ENCODE measurements at regions not wholly inside any gene's neighbourhood (a gene's known extent, or its start where the extent isn't known, plus 50 kb on each side); places are given as distances from the start of the nearest gene placed in this dataset.

DNA sequence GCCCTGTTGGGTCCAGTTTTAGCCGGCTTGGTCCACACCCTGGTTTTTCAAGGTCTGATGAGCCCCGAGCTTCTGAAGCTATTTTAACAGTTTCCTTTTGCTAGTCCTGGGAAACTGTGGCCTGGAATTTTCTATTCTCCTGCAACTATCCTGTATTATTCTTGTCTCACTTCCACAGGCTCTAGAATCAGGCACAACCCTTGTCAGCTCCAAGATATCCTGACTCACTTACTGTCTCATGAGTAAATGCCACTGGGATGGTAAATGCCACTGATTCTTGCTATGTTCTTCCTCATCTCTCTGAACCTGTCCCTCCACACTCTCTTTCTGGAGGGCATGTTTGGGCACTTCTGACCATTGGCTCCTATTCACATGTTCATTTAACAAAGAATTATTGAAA, 611.5 kb upstream of the IGFBP3 start:
- Mint-ChIP-seq H3K27me3 (ENCODE audit: low read depth) (peaks cover 85% of the 10 kb centered on the region), H3K4me1 (peaks cover 19% of the 10 kb centered on the region)

DNA sequence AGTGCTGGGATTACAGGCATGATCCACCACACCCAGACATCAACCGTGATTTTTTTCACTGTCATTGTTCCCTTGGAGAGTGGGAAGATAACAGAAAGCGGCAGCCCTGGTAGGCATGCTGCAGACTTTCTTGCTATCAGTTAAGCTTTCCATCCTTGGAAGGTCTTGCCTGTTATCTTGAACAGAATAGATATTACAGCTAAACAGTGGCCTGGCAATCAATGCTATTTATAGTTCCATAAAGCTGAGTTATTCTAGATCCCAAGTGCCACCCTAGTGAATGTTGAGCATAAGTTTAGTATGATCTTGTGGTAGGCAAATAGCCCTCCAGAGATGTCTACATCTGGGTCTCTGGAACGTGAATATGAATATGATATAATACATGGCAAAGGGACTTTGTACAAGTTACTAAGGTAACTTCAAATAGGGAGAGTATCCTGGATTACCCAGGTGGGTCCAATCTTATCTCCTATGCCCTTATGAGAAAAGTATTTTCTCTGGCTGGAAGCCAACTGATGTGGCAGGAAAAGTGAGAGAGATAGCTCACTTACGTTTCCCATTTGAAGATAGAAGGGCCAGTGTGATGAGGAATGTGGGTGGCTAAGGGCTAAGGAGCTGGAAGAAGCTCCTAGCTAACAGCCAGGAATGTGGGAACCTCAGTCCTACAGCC, 609.1 kb upstream of the IGFBP3 start:
- Mint-ChIP-seq H3K9me3 (peaks cover 37% of the 10 kb centered on the region), H3K36me3 (peaks cover 22% of the 10 kb centered on the region; the same call in 1 of the 2 replicates)
- POLR2A ChIA-PET = no interaction called here

More for the DNA sequence above, 611.5 kb upstream of the IGFBP3 start:
- Mint-ChIP-seq H3K36me3 (peaks cover 21% of the 10 kb centered on the region; the same call in 1 of the 2 replicates), H3K9me3 (peaks cover 35% of the 10 kb centered on the region), H3K4me3 (no peak overlapping the region), H3K27ac (no peak overlapping the region)
- ATAC-seq (no peak), DNase-seq (ENCODE audit: low spot score) (no peak)
- POLR2A ChIA-PET = no interaction called here
- CTCF ChIA-PET = no interaction called here
- no peak for TF ChIP-seq MLX (CRISPR knock-in tag; IDR thresholded peaks at IDR 0.05)
- no peak for TF ChIP-seq ATF2 (CRISPR knock-in tag; IDR thresholded peaks at IDR 0.05; ENCODE audit: borderline replicate concordance, low read depth)
- TF ChIP-seq NR1H2 (CRISPR knock-in tag; IDR thresholded peaks at IDR 0.05) = no peak
- no peak for TF ChIP-seq HMGA2 (CRISPR knock-in tag; IDR thresholded peaks at IDR 0.05)
- no peak for TF ChIP-seq ESRRA (CRISPR knock-in tag; IDR thresholded peaks at IDR 0.05; ENCODE audit: borderline replicate concordance)
- TF ChIP-seq, protein P1, sequence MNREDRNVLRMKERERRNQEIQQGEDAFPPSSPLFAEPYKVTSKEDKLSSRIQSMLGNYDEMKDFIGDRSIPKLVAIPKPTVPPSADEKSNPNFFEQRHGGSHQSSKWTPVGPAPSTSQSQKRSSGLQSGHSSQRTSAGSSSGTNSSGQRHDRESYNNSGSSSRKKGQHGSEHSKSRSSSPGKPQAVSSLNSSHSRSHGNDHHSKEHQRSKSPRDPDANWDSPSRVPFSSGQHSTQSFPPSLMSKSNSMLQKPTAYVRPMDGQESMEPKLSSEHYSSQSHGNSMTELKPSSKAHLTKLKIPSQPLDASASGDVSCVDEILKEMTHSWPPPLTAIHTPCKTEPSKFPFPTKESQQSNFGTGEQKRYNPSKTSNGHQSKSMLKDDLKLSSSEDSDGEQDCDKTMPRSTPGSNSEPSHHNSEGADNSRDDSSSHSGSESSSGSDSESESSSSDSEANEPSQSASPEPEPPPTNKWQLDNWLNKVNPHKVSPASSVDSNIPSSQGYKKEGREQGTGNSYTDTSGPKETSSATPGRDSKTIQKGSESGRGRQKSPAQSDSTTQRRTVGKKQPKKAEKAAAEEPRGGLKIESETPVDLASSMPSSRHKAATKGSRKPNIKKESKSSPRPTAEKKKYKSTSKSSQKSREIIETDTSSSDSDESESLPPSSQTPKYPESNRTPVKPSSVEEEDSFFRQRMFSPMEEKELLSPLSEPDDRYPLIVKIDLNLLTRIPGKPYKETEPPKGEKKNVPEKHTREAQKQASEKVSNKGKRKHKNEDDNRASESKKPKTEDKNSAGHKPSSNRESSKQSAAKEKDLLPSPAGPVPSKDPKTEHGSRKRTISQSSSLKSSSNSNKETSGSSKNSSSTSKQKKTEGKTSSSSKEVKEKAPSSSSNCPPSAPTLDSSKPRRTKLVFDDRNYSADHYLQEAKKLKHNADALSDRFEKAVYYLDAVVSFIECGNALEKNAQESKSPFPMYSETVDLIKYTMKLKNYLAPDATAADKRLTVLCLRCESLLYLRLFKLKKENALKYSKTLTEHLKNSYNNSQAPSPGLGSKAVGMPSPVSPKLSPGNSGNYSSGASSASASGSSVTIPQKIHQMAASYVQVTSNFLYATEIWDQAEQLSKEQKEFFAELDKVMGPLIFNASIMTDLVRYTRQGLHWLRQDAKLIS (CRISPR knock-in tag; IDR thresholded peaks at IDR 0.05; ENCODE audit: borderline replicate concordance) = no peak
- TF ChIP-seq CREB1 (CRISPR knock-in tag; IDR thresholded peaks at IDR 0.05) = no peak
- TF ChIP-seq NFE2L1 (CRISPR knock-in tag; IDR thresholded peaks at IDR 0.05) = no peak
- TF ChIP-seq USF2 (CRISPR knock-in tag; IDR thresholded peaks at IDR 0.05) = no peak

DNA sequence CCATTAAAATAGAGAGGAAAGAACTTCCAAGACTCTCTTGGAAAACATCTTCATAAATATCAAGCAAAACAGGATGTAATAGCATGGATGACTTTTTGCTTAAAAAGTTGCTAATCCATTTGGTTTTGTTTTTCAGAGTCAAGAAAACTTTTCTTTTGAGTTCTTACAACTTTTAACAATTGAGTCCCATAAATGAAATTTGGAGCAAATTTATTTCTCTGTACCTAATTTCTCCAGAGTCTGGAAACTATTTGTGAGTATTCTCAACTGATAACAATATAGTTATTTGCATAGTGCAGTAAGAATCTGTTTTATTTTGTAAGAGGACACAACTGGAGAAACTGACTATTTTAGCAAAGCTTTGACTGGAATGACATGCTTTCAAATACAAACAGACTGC, 606.3 kb upstream of the IGFBP3 start:
- no peaks in the 10 kb centered on the region for H3K4me1 Mint-ChIP-seq
- H3K36me3 Mint-ChIP-seq = peaks cover 22% of the 10 kb centered on the region; the same call in 1 of the 2 replicates
- POLR2A ChIA-PET = no interaction called here
- DNase-seq (ENCODE audit: low spot score) (no peak), ATAC-seq (no peak)
- CTCF ChIA-PET = no interaction called here
- peaks cover 37% of the 10 kb centered on the region for H3K9me3 Mint-ChIP-seq
- no peak overlapping the region for H3K27ac Mint-ChIP-seq
- no peak overlapping the region for H3K4me3 Mint-ChIP-seq
- peaks cover 36% of the 10 kb centered on the region for H3K27me3 Mint-ChIP-seq (ENCODE audit: low read depth)
- no peak for TF ChIP-seq OVOL2 (CRISPR knock-in tag; IDR thresholded peaks at IDR 0.05; ENCODE audit: borderline replicate concordance)
- TF ChIP-seq NR2C2 (CRISPR knock-in tag; IDR thresholded peaks at IDR 0.05) = no peak
- TF ChIP-seq ZNF232 (CRISPR knock-in tag; IDR thresholded peaks at IDR 0.05) = no peak
- no peak for TF ChIP-seq NFYB (CRISPR knock-in tag; conservative IDR thresholded peaks at IDR 0.05; ENCODE audit: low read depth)
- TF ChIP-seq E2F1 (CRISPR knock-in tag; IDR thresholded peaks at IDR 0.05) = no peak
- no peak for TF ChIP-seq RORB (CRISPR knock-in tag; IDR thresholded peaks at IDR 0.05)
- no peak for TF ChIP-seq GTF2I (CRISPR knock-in tag; conservative IDR thresholded peaks at IDR 0.05)
- TF ChIP-seq ZNF281 (CRISPR knock-in tag; IDR thresholded peaks at IDR 0.05) = no peak
- TF ChIP-seq PREB (CRISPR knock-in tag; IDR thresholded peaks at IDR 0.05; ENCODE audit: borderline replicate concordance) = no peak

More for the DNA sequence above, 609.1 kb upstream of the IGFBP3 start:
- H3K4me3 Mint-ChIP-seq = no peak overlapping the region
- DNase-seq (ENCODE audit: low spot score) (no peak), ATAC-seq (no peak)
- H3K27me3 Mint-ChIP-seq (ENCODE audit: low read depth) = peaks cover 61% of the 10 kb centered on the region
- CTCF ChIA-PET = no interaction called here
- no peak overlapping the region for H3K27ac Mint-ChIP-seq
- peaks cover 10% of the 10 kb centered on the region for H3K4me1 Mint-ChIP-seq
- TF ChIP-seq ZNF263 (CRISPR knock-in tag; IDR thresholded peaks at IDR 0.05; ENCODE audit: low read depth) (no peak), NFATC4 (CRISPR knock-in tag; IDR thresholded peaks at IDR 0.05) (no peak)
